ENCODE measurements at regions not wholly inside any gene's neighbourhood (a gene's known extent, or its start where the extent isn't known, plus 50 kb on each side); places are given as distances from the start of the nearest gene placed in this dataset.

- Histone ChIP-seq H3K4me3 (no peak overlapping the region), H3K27ac (no peak overlapping the region), H3K27me3 (no peaks in the 10 kb centered on the region), H3K9me3 (no peaks in the 10 kb centered on the region), H3K4me1 (no peaks in the 10 kb centered on the region), H3K36me3 (no peaks in the 10 kb centered on the region)
- ATAC-seq (ENCODE audit: low FRiP score in 2 of 2), result no peak
- DNase-seq, result no peak
- WGBS, 2 donors, result 77% methylated on average over 16 of the region's 16 CpGs
- TF ChIP-seq CTCF (IDR thresholded peaks at IDR 0.05), result no peak
- no peak for TF ChIP-seq EP300 (IDR thresholded peaks at IDR 0.05)
- no peak for TF ChIP-seq POLR2A (IDR thresholded peaks at IDR 0.05)
- no peak for TF ChIP-seq POLR2AphosphoS5 (IDR thresholded peaks at IDR 0.05)
Measured at GRCh38 chr16:5850632-5851392, 753.2 kb upstream of the EEF2KMT start.

DNA sequence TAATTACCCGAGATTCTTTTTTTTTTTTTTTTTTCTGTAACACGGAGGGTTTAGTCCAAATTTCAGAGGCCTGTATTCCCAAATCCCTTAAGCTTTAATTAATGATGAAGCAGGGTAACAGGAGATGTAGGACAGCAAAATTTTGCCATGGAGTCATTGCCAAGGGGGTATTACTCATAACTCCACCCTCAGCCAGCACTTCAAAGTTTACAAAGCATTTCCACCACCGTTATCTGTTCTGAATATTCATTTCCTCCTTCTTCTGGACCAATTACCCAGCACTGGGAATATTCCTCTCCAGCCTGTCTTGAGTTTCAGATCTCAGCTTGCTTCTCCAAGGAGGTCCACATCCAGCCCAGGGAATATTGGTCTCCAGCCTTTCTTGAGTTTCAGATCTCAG, 747.5 kb upstream of the EEF2KMT start:
- no peak for TF ChIP-seq EP300 (IDR thresholded peaks at IDR 0.05)
- no peak for TF ChIP-seq POLR2A (IDR thresholded peaks at IDR 0.05)
- no peak for TF ChIP-seq CTCF (IDR thresholded peaks at IDR 0.05)
- no peak for TF ChIP-seq POLR2AphosphoS5 (IDR thresholded peaks at IDR 0.05)
- 63 to 69% methylated on average over 3 of the region's 3 CpGs for WGBS, 2 donors
- no peak overlapping the region for H3K27ac ChIP-seq
- no peak overlapping the region for H3K4me3 ChIP-seq
- no peaks in the 10 kb centered on the region for H3K36me3 ChIP-seq
- no peaks in the 10 kb centered on the region for H3K9me3 ChIP-seq
- H3K27me3 ChIP-seq, result no peaks in the 10 kb centered on the region
- no peaks in the 10 kb centered on the region for H3K4me1 ChIP-seq
- ATAC-seq (ENCODE audit: low FRiP score in 2 of 2) (peak in 1 of 2 donors; percentile 64), DNase-seq (no peak)

- H3K27ac ChIP-seq, result no peak overlapping the region
- H3K36me3 ChIP-seq, result no peaks in the 10 kb centered on the region
- peaks cover 0 to 5% (median 0%) of the 10 kb centered on the region in 4 donors for H3K9me3 ChIP-seq
- 77% methylated on average over 7 of the region's 7 CpGs for WGBS, 2 donors
- no peak overlapping the region for H3K4me3 ChIP-seq
- no peak for DNase-seq
- no peak for TF ChIP-seq CTCF (IDR thresholded peaks at IDR 0.05)
- no peak for TF ChIP-seq POLR2A (IDR thresholded peaks at IDR 0.05)
- TF ChIP-seq POLR2AphosphoS5 (IDR thresholded peaks at IDR 0.05), result no peak
- no peak for TF ChIP-seq EP300 (IDR thresholded peaks at IDR 0.05)
- no peak for ATAC-seq (ENCODE audit: low FRiP score in 2 of 2)
- H3K27me3 ChIP-seq, result no peaks in the 10 kb centered on the region
- H3K4me1 ChIP-seq, result no peaks in the 10 kb centered on the region
Measured at GRCh38 chr16:5841974-5842373, 744.4 kb upstream of the EEF2KMT start.

GRCh38 chr16:5838725-5839124, 741.1 kb upstream of the EEF2KMT start:
- Histone ChIP-seq H3K4me1 (no peaks in the 10 kb centered on the region), H3K27me3 (no peaks in the 10 kb centered on the region), H3K27ac (no peak overlapping the region), H3K4me3 (no peak overlapping the region), H3K9me3 (peaks cover 0 to 5% (median 0%) of the 10 kb centered on the region in 4 donors), H3K36me3 (no peaks in the 10 kb centered on the region)
- TF ChIP-seq EP300 (IDR thresholded peaks at IDR 0.05), result no peak
- TF ChIP-seq POLR2A (IDR thresholded peaks at IDR 0.05), result no peak
- no peak for ATAC-seq (ENCODE audit: low FRiP score in 2 of 2)
- DNase-seq, result no peak
- WGBS, 2 donors, result 70 to 72% methylated on average over 3 of the region's 3 CpGs

- Histone ChIP-seq H3K36me3 (no peaks in the 10 kb centered on the region), H3K27ac (no peak overlapping the region), H3K27me3 (no peaks in the 10 kb centered on the region), H3K4me1 (no peaks in the 10 kb centered on the region), H3K4me3 (no peak overlapping the region), H3K9me3 (peaks cover 0 to 5% (median 0%) of the 10 kb centered on the region in 4 donors)
- no peak for ATAC-seq (ENCODE audit: low FRiP score in 2 of 2)
- TF ChIP-seq EP300 (IDR thresholded peaks at IDR 0.05) (no peak), POLR2A (IDR thresholded peaks at IDR 0.05) (no peak), CTCF (IDR thresholded peaks at IDR 0.05) (no peak), POLR2AphosphoS5 (IDR thresholded peaks at IDR 0.05) (no peak)
- WGBS, 2 donors, result 82 to 91% methylated on average over 6 to 7 of the region's 7 CpGs
- no peak for DNase-seq
Measured at GRCh38 chr16:5838071-5838470, 740.5 kb upstream of the EEF2KMT start.
